Activated T-helper 17 cell treated with anti-CD3 and anti-CD28 coated beads, Interleukin-2, amount 50 U/mL, for 72 hours (primary cell): ENCODE measurements at regions not wholly inside any gene's neighbourhood (a gene's known extent, or its start where the extent isn't known, plus 50 kb on each side); places are given as distances from the start of the nearest gene placed in this dataset.
"Not testable (repeated sequence)": the region's sequence is repeated elsewhere in the genome, so short reads cannot be mapped to it uniquely, and the experiment has no call there.

Experiments
- ATAC-seq: fragments of 150-1000 bp; cut with Tn5 transposase; replicated peaks from 2 replicates; pipeline ENCODE4 v1.10.0; 2021; ENCODE audit warnings: mild to moderate bottlenecking, moderate library complexity
- H3K27ac Mint-ChIP-seq: one replicate; pipeline ENCODE4 v1.8.0; 2022; ENCODE audit warnings: mixed read lengths
- H3K27me3 Mint-ChIP-seq: one replicate; pipeline ENCODE4 v1.8.0; 2022; ENCODE audit warnings: mixed read lengths
- H3K36me3 Mint-ChIP-seq: one replicate; pipeline ENCODE4 v1.8.0; 2022; ENCODE audit warnings: low read depth, mild to moderate bottlenecking, mixed read lengths
- H3K4me1 Mint-ChIP-seq: one replicate; pipeline ENCODE4 v1.8.0; 2022; ENCODE audit warnings: mixed read lengths
- H3K4me3 Mint-ChIP-seq: one replicate; pipeline ENCODE4 v1.8.0; 2022; ENCODE audit warnings: mild to moderate bottlenecking, mixed read lengths
- H3K9me3 Mint-ChIP-seq: one replicate; pipeline ENCODE4 v1.8.0; 2022; ENCODE audit warnings: mixed read lengths

DNA sequence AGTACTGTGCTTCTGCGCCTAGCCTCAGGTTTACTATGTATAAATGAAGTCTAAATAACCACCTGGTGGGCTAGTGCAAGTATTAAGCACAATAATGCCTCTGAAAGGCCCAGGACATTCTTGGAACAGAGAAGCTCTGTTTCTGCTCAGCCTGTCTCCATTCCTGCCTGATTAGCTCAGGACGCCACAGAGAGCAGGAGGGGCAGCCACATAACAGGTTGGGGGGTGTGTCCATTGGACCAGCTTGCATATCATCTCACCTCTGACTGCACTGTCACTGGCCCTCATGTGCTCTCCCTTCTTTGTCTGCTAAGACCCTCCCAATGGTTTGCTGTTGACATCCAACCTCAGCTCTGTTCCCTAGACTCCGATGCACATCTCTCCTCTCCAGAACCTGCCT is 52.8 kb upstream of the IKZF1 start:
- Mint-ChIP-seq H3K4me1 (peaks cover 31% of the 10 kb centered on the region), H3K27me3 (no peaks in the 10 kb centered on the region), H3K36me3 (no peaks in the 10 kb centered on the region), H3K9me3 (peaks cover 5% of the 10 kb centered on the region), H3K27ac (no peak overlapping the region), H3K4me3 (no peak overlapping the region)
- no peak for ATAC-seq

DNA sequence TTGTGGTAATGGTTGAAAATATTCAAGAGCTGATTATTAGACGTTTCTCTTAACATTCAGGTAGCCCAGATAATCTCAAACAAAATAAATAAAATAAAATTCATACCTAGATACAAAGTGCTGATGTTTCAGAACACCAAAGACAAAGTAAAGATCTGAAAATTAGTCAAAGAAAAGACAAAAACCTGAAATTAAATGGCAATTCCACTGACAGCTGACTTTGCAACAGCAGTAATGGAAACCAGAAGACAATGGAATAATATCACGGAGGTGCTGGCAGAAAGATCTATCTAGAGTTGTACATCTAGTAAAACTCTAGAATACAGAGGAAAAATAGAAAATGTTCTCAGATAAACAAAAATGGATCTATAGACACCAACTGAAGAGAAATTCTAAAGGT is 58.0 kb upstream of the IKZF1 start:
- no peaks in the 10 kb centered on the region for H3K27me3 Mint-ChIP-seq
- H3K36me3 Mint-ChIP-seq, result no peaks in the 10 kb centered on the region
- no peak overlapping the region for H3K27ac Mint-ChIP-seq
- H3K4me1 Mint-ChIP-seq, result peaks cover 16% of the 10 kb centered on the region
- peaks cover 16% of the 10 kb centered on the region for H3K9me3 Mint-ChIP-seq
- no peak overlapping the region for H3K4me3 Mint-ChIP-seq
- ATAC-seq, result no peak

DNA sequence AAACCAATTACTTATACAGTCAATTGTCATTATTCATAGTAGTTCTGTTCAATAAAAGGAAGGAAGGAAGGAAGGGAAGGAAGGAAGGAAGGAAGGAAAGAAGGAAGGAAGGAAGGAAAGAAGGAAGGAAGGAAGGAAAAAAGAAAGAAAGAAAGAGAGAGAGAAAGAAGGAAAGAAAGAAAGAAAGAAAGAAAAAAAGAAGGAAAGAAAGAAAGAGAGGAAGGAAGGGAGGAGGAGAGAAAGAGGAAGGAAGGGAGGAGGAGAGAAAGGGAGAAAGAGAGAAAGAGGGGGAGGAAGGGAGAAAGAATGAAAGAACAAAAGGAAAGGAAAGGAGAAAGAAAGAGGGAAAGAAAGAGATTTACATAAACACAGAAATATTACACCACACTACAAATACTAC is 62.4 kb upstream of the IKZF1 start:
- H3K27ac Mint-ChIP-seq, H3K4me3 Mint-ChIP-seq, H3K36me3 Mint-ChIP-seq, H3K27me3 Mint-ChIP-seq, ATAC-seq: not testable (repeated sequence)
- H3K9me3 Mint-ChIP-seq, result peaks cover 17% of the 10 kb centered on the region
- peaks cover 17% of the 10 kb centered on the region for H3K4me1 Mint-ChIP-seq

DNA sequence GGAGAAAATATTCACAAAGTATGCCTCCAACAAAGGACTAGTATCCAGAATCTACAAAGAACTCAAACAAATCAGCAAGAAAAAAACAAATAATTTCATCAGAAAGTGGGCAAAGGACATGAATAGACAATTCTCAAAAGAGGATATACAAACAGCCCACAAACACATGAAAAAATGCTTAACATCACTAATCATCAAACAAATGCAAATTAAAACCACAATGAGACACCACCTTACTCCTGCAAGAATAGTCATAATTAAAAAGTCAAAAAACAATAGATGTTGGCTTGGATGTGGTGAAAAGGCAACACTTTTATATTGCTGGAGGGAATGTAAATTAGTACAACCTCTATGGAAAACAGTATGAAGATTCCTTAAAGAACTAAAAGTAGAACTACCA is 63.8 kb upstream of the IKZF1 start:
- peak; percentile 63 for ATAC-seq

DNA sequence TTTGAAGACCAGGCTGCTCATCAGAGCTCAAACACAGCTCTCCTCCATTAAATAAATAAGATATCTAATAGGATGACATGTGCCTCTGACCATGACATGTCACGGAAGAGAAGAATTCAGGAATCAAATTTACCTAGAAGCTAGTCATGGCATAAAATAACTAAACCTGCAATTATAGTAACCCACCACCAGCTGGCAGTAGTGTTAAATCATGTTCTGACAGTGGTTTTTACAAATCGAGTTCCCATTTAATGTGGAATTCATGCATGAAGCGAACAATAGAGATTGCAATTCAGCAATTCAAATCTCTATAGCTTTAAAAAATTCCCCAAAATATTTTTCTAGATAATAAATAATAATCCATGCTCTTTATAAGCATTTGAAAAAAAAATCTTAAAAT is 74.6 kb upstream of the IKZF1 start:
- Mint-ChIP-seq H3K4me3 (no peak overlapping the region), H3K9me3 (peaks cover 8% of the 10 kb centered on the region), H3K4me1 (peaks cover 27% of the 10 kb centered on the region), H3K36me3 (no peaks in the 10 kb centered on the region), H3K27ac (no peak overlapping the region), H3K27me3 (no peaks in the 10 kb centered on the region)
- ATAC-seq, result no peak

More for the DNA sequence above, 63.8 kb upstream of the IKZF1 start:
- H3K4me3 Mint-ChIP-seq, result peak overlapping the region; percentile 26
- peaks cover 18% of the 10 kb centered on the region for H3K9me3 Mint-ChIP-seq
- H3K36me3 Mint-ChIP-seq, H3K27me3 Mint-ChIP-seq: not testable (repeated sequence)
- H3K4me1 Mint-ChIP-seq, result peaks cover 24% of the 10 kb centered on the region
- H3K27ac Mint-ChIP-seq, result peak overlapping the region; percentile 73

DNA sequence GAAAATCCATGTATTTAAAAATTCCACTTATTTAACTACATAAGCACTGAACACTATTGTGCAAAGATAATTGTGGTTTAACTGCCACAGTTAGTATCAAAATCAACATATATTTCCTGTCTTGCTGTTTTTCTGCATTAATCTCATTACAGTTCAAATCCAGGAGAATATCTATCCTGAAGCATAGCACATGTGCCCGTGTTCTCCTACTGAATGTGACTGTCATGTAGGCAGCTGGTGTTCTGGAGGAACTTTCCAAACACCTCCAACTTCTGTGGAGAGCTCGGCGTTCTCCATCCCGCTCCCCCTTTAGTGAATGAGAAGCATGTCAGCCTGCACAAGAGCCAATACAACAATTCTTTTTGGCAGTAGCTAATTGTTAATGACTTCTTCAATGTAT is 76.4 kb upstream of the IKZF1 start:
- H3K4me1 Mint-ChIP-seq, result peaks cover 27% of the 10 kb centered on the region

DNA sequence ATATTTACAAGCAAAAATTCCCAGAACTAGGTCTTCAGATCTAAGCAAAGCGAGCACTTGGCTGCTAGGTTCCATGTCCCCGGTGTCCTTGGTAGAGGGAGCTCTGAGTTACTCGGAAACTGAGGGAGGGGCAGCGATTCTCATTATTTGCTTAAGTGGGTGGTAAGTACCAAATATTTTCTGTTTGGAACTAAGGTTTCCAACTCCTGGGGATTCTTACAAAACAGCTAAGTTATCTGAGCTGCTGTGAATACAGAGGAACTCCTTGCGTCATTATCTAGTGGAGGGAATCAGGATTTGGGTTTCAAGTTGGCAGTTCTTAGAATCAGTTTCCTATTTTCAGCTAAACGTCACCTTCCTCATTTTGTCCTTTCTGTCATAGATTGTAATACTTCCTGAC is 76.8 kb upstream of the IKZF1 start:
- peaks cover 27% of the 10 kb centered on the region for H3K4me1 Mint-ChIP-seq
- ATAC-seq, result peak; percentile 30
- peaks cover 8% of the 10 kb centered on the region for H3K9me3 Mint-ChIP-seq
- no peaks in the 10 kb centered on the region for H3K36me3 Mint-ChIP-seq
- peak overlapping the region; percentile 70 for H3K4me3 Mint-ChIP-seq
- no peaks in the 10 kb centered on the region for H3K27me3 Mint-ChIP-seq
- peak overlapping the region; percentile 76 for H3K27ac Mint-ChIP-seq

More for the DNA sequence above, 76.4 kb upstream of the IKZF1 start:
- peaks cover 8% of the 10 kb centered on the region for H3K9me3 Mint-ChIP-seq
- no peak for ATAC-seq
- H3K27me3 Mint-ChIP-seq, result no peaks in the 10 kb centered on the region
- no peaks in the 10 kb centered on the region for H3K36me3 Mint-ChIP-seq
- H3K4me3 Mint-ChIP-seq, result peak overlapping the region; percentile 70
- peak overlapping the region; percentile 76 for H3K27ac Mint-ChIP-seq

DNA sequence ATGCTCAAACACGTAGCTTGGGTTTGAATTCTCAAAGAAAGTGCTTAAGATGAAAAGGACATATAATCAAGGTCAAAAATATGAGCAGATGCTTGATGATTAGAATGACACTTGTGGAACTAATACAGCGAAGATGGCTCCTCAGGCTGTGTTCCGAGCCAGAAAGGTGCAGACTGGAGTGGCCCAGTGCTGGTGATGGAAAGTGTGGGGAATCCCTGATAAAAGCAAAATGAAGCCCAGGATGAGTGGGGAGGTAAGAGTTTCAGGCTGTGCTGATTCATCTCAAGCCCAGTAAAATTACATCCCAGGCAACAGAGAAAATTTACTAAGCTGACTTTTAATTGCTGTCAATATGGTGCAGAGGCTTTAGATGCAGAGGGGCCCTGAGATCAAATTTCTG is 77.8 kb upstream of the IKZF1 start:
- Mint-ChIP-seq H3K27me3 (no peaks in the 10 kb centered on the region), H3K4me3 (peak overlapping the region; percentile 70), H3K36me3 (no peaks in the 10 kb centered on the region), H3K4me1 (peaks cover 27% of the 10 kb centered on the region), H3K27ac (peak overlapping the region; percentile 76), H3K9me3 (peaks cover 8% of the 10 kb centered on the region)
- peak; percentile 98 for ATAC-seq

DNA sequence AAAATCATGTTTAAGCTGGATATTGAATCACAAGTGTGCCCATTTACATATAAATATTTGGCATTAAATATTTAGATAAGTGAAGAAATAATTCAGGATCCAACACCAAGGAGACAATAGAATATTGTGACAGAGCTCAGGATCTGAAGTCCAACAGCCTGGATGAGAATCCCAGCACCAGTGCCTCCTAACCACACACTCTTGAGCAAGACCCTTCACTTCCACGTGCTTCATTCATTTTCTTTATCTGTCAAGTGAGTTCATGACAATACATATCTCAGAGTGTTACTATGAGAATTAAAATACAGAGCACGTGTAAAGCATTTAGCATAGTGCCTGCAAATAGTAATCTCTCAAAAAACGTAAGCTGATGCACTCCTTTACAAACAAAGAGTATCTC is 78.4 kb upstream of the IKZF1 start:
- no peak for ATAC-seq
- no peaks in the 10 kb centered on the region for H3K27me3 Mint-ChIP-seq
- H3K4me3 Mint-ChIP-seq, result peak overlapping the region; percentile 70
- H3K27ac Mint-ChIP-seq, result peak overlapping the region; percentile 76
- no peaks in the 10 kb centered on the region for H3K36me3 Mint-ChIP-seq
- peaks cover 12% of the 10 kb centered on the region for H3K9me3 Mint-ChIP-seq
- peaks cover 27% of the 10 kb centered on the region for H3K4me1 Mint-ChIP-seq

DNA sequence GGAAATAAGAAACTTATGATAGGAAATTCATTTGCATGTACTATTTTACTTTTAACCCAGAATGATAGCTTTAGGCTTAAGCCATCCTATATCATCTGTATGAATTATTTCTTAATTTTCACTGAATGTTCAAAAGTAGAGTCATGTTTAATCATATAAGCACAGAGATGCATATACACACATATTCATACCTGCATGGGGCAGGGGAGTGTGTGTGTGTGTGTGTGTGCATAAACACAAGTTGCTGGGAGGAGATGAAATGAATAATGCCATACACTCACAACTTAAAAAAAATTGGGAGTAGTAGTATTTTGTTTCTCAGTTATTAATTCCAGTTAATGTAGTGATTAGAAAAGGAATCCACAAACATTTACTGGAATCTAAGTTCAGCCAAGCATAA is 83.1 kb upstream of the IKZF1 start:
- Mint-ChIP-seq H3K27me3 (no peaks in the 10 kb centered on the region), H3K27ac (no peak overlapping the region), H3K36me3 (no peaks in the 10 kb centered on the region), H3K4me3 (no peak overlapping the region), H3K4me1 (peaks cover 29% of the 10 kb centered on the region), H3K9me3 (peaks cover 10% of the 10 kb centered on the region)
- ATAC-seq, result no peak

DNA sequence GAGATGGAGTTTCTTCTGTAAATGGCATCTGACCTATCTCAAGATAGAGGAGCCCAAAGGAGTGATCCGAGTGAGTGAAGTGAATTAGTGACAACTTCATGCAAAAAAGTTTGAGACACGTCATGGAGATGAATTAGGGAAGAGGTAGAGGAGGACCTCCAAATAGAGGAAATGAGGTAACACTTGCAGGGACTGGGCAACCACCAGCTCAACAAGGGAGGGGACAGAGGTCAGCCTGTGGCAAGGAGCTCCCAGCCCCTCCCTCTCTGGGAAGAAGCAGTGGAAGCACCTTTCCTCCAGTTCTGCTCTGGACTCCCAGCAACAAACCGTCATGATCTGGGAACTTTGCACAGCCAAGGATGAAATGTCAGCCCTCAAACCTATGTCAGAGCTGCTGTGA is 83.5 kb upstream of the IKZF1 start:
- peaks cover 10% of the 10 kb centered on the region for H3K9me3 Mint-ChIP-seq
- no peak overlapping the region for H3K27ac Mint-ChIP-seq
- peaks cover 25% of the 10 kb centered on the region for H3K4me1 Mint-ChIP-seq
- no peaks in the 10 kb centered on the region for H3K36me3 Mint-ChIP-seq
- ATAC-seq, result no peak
- H3K27me3 Mint-ChIP-seq, result no peaks in the 10 kb centered on the region
- H3K4me3 Mint-ChIP-seq, result no peak overlapping the region

DNA sequence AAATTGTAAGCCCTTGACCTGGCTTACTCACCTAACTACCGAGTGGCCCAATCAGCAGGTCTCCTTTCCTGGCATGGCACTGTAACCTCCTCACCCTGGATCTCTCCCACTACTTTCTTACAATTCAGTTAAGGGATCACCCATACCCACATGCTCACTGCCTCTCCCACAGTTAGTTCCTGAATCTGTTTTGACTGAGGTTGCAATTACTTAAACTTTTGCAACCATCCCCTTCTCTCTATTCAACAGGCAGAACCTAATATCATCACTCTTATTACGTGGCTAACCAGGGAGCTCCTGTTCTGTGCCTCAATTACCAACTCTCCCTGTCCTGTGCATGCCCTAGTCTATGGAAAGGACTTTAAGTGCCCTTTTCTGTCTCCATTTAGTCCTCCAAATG is 84.2 kb upstream of the IKZF1 start:
- Mint-ChIP-seq H3K4me3 (no peak overlapping the region), H3K27me3 (no peaks in the 10 kb centered on the region), H3K36me3 (no peaks in the 10 kb centered on the region), H3K4me1 (peaks cover 18% of the 10 kb centered on the region), H3K9me3 (peaks cover 10% of the 10 kb centered on the region), H3K27ac (no peak overlapping the region)
- no peak for ATAC-seq

DNA sequence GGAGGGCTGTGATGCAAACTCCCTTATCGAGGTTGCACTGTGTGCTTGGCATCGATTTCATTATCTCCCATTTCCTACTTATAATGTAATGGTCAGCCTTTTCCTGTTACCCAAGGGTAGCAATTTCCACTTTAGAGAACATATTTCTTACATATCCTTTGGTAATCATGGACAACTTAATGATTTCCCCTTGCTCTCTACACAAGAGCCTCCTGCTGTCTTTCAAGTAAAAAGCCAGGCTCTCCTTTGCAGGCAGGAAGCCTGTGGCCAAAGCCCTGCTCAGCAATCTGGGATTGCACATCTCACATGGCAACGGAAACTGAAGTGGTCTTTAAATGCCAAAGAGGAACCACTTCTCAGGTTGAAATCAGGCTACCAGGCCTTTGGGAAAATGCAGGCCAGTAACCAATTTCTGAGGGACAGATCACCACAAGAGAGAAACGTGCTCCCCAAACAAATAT is 86.7 kb upstream of the IKZF1 start:
- H3K36me3 Mint-ChIP-seq, result no peaks in the 10 kb centered on the region
- H3K27me3 Mint-ChIP-seq, result no peaks in the 10 kb centered on the region
- H3K9me3 Mint-ChIP-seq, result peaks cover 10% of the 10 kb centered on the region
- peaks cover 32% of the 10 kb centered on the region for H3K4me1 Mint-ChIP-seq
- no peak overlapping the region for H3K27ac Mint-ChIP-seq
- no peak overlapping the region for H3K4me3 Mint-ChIP-seq
- ATAC-seq, result no peak

DNA sequence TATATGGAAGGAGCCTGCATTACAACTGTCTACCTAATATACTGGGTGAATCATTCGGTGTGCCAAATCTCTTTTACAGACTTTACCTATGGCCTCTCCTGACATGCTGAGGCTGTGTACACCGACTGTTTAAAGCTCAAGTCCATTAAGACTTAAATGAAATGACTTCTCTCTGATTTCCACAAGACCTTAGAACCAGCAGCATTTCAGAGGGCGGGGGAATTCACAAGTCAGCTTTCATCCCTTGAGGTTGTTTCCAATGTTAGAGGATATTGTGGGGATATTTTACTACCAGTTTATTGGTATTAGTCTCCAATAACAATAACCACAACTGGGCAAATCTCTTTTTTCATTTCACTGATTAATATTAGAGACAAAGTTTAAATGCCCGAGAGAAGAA is 87.1 kb upstream of the IKZF1 start:
- Mint-ChIP-seq H3K4me1 (peaks cover 36% of the 10 kb centered on the region), H3K36me3 (no peaks in the 10 kb centered on the region), H3K4me3 (no peak overlapping the region), H3K9me3 (peaks cover 10% of the 10 kb centered on the region), H3K27me3 (no peaks in the 10 kb centered on the region), H3K27ac (no peak overlapping the region)
- ATAC-seq, result no peak

DNA sequence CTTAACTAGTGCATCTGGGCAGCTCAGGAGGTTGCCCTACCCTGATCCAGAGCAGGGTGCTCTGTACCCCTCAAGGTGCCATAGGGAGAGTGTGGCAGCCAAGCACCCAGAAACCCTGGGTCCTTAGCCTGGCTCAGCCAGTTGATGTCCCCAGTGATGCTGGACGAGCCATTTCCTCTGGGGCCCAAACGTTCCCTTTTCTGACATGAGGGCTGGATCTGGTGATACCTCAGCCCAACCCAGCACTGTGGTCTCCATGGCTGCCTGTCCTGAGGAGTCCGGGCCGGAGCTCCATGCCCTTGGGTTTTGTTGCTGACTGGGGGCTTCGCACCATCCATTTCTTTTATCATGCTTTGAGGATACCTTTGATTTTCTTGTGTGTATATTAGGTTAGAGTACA is 87.9 kb upstream of the IKZF1 start:
- Mint-ChIP-seq H3K27ac (no peak overlapping the region), H3K36me3 (no peaks in the 10 kb centered on the region), H3K4me3 (no peak overlapping the region), H3K9me3 (peaks cover 10% of the 10 kb centered on the region), H3K4me1 (peaks cover 43% of the 10 kb centered on the region), H3K27me3 (no peaks in the 10 kb centered on the region)
- no peak for ATAC-seq

DNA sequence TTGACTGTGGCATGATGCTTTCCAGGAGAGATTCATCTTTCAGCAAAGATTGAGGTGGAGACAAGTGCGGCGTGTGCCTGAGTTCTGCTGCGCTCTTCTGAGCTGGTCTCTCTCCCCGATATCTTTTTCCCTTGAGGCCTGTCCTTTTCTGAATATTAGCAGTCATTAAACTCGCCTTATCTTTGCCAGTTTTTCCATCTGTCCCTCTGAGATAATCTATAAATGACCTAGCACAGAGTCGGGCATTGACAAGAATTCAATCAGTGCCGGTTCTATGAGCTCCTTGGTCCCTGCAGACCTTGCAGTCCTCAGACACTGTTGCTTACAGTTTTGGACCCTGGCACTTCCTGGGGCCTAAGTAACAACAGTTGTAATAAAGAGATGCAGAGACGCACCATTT is 89.7 kb upstream of the IKZF1 start:
- no peaks in the 10 kb centered on the region for H3K27me3 Mint-ChIP-seq

More for the DNA sequence above, 89.7 kb upstream of the IKZF1 start:
- Mint-ChIP-seq H3K27ac (no peak overlapping the region), H3K9me3 (no peaks in the 10 kb centered on the region), H3K36me3 (no peaks in the 10 kb centered on the region), H3K4me1 (peaks cover 54% of the 10 kb centered on the region), H3K4me3 (no peak overlapping the region)
- ATAC-seq, result no peak
